ENCODE measurements at regions not wholly inside any gene's neighbourhood (a gene's known extent, or its start where the extent isn't known, plus 50 kb on each side); places are given as distances from the start of the nearest gene placed in this dataset.

DNA sequence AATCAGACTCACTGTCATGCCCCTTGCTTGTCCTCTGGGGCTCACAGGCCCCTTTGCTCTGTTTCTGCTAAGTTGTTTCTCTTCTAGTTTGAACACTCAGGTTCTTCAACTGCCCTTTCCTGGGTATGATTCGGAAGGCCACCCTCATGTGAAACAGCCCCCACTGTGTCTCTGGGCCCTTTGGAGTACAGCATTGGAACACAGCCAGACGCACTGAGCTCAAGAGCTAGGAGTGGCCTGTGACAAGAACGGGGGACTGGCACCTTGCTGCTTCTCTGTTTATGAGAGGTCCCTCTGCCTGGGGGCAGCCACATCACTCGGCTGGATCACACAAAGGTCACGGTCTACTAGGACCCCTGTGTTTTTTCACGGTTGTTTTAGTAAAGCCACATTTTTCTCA is 114.4 kb upstream of the ZC3H12A start:
- H3K36me3 ChIP-seq (ENCODE audit: control insufficient read depth, insufficient read depth, low read length) = no peaks in the 10 kb centered on the region
- in situ Hi-C loops (cut with HindIII; ENCODE audit: low pct_unique_long_range_greater_than_20kb, low sequenced_read_pairs) (no loop called here), intact Hi-C loops (cut with micrococcal nuclease; ENCODE audit: unreplicated experiment) (no loop called here)
- DNase-seq (ENCODE audit: low read depth, low spot score) = no peak
- no peak overlapping the region for H3K27ac ChIP-seq (ENCODE audit: low read length)
- H3K9me3 ChIP-seq (ENCODE audit: control insufficient read depth, insufficient read depth, low read depth, low read length) = no peaks in the 10 kb centered on the region
- H3K4me3 ChIP-seq (ENCODE audit: low read depth in 2 of 2, low read length in 2 of 2) = no peak overlapping the region
- TF ChIP-seq, protein P1, sequence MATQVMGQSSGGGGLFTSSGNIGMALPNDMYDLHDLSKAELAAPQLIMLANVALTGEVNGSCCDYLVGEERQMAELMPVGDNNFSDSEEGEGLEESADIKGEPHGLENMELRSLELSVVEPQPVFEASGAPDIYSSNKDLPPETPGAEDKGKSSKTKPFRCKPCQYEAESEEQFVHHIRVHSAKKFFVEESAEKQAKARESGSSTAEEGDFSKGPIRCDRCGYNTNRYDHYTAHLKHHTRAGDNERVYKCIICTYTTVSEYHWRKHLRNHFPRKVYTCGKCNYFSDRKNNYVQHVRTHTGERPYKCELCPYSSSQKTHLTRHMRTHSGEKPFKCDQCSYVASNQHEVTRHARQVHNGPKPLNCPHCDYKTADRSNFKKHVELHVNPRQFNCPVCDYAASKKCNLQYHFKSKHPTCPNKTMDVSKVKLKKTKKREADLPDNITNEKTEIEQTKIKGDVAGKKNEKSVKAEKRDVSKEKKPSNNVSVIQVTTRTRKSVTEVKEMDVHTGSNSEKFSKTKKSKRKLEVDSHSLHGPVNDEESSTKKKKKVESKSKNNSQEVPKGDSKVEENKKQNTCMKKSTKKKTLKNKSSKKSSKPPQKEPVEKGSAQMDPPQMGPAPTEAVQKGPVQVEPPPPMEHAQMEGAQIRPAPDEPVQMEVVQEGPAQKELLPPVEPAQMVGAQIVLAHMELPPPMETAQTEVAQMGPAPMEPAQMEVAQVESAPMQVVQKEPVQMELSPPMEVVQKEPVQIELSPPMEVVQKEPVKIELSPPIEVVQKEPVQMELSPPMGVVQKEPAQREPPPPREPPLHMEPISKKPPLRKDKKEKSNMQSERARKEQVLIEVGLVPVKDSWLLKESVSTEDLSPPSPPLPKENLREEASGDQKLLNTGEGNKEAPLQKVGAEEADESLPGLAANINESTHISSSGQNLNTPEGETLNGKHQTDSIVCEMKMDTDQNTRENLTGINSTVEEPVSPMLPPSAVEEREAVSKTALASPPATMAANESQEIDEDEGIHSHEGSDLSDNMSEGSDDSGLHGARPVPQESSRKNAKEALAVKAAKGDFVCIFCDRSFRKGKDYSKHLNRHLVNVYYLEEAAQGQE (IDR thresholded peaks at IDR 0.05; ENCODE audit: insufficient read depth in 1 of 2, low read depth in 2 of 2, low read length in 1 of 2) = no peak
- TF ChIP-seq TCF7L2 (IDR thresholded peaks at IDR 0.05; ENCODE audit: low read depth, low read length) = no peak
- no peak for TF ChIP-seq POLR2AphosphoS5 (IDR thresholded peaks at IDR 0.05; ENCODE audit: low read depth, low read length)
- TF ChIP-seq, protein P2, sequence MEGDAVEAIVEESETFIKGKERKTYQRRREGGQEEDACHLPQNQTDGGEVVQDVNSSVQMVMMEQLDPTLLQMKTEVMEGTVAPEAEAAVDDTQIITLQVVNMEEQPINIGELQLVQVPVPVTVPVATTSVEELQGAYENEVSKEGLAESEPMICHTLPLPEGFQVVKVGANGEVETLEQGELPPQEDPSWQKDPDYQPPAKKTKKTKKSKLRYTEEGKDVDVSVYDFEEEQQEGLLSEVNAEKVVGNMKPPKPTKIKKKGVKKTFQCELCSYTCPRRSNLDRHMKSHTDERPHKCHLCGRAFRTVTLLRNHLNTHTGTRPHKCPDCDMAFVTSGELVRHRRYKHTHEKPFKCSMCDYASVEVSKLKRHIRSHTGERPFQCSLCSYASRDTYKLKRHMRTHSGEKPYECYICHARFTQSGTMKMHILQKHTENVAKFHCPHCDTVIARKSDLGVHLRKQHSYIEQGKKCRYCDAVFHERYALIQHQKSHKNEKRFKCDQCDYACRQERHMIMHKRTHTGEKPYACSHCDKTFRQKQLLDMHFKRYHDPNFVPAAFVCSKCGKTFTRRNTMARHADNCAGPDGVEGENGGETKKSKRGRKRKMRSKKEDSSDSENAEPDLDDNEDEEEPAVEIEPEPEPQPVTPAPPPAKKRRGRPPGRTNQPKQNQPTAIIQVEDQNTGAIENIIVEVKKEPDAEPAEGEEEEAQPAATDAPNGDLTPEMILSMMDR (IDR thresholded peaks at IDR 0.05) = no peak
- TF ChIP-seq SIN3A (IDR thresholded peaks at IDR 0.05; ENCODE audit: borderline replicate concordance, insufficient read depth, low read depth, low read length) = no peak
- peaks cover 6% of the 10 kb centered on the region for H3K27me3 ChIP-seq (ENCODE audit: control insufficient read depth, insufficient read depth, low read length)
- no peak for ATAC-seq
- POLR2A ChIA-PET = interaction anchor here (0.7 kb wide), 1 partner anchor 84 kb away, joined by 5 read pairs; no protein-coding TSS in a partner anchor
- no TSS peak for BruUV-seq (replicated peaks)
- no peaks in the 10 kb centered on the region for H3K4me1 ChIP-seq (ENCODE audit: control insufficient read depth, insufficient read depth, low read length)
- CTCF ChIA-PET = no interaction called here

DNA sequence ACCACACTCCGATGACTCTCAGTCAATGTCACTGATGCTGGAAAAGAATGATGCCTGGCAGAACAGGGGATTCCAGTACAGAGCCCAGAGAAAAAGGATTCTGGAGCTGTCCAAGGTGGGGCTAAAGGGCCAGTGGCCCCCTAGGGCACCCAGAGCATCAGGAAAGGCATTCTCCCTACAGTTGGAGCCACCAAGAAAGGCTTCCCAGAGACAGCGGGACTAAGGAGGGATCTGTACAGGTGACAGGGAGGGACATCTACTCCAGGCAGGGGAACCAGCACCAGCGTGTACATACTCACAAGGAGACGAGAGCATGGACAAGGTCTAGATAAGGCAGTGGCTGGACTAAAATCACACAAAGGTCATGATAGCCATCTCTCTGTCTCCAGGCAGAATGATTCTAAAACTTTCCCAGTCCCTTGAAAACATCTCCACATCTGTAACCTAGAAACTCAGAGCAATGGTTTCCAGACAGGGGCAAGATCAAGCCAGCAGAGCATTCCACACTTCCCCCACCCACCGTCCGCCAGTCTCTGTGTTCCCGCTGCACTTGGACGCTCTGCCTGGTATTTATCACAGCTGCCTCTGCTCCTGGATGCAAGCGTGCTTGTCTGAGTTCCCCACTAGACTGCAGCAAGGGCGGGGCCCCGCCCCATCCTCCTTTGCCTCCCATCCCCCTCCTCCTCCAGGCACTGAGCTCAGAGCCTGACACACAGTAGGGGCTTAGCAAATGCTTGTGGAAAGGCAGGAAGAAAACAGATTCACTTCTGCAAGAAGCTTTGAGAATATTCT is 111.6 kb upstream of the ZC3H12A start:
- no TSS peak for BruUV-seq (replicated peaks)
- H3K4me3 ChIP-seq (ENCODE audit: low read depth in 2 of 2, low read length in 2 of 2) = no peak overlapping the region
- in situ Hi-C loops (cut with HindIII; ENCODE audit: low pct_unique_long_range_greater_than_20kb, low sequenced_read_pairs) = no loop called here
- TF ChIP-seq, protein P1 (IDR thresholded peaks at IDR 0.05; ENCODE audit: insufficient read depth in 1 of 2, low read depth in 2 of 2, low read length in 1 of 2) = peak; percentile 53 to 76; a peak in 3 of 4 replicates
- TF ChIP-seq, protein P2 (IDR thresholded peaks at IDR 0.05) = no peak
- no peaks in the 10 kb centered on the region for H3K9me3 ChIP-seq (ENCODE audit: control insufficient read depth, insufficient read depth, low read depth, low read length)
- H3K27ac ChIP-seq (ENCODE audit: low read length) = no peak overlapping the region
- ChIA-PET POLR2A (no interaction called here), CTCF (no interaction called here)
- no peaks in the 10 kb centered on the region for H3K36me3 ChIP-seq (ENCODE audit: control insufficient read depth, insufficient read depth, low read length)
- ATAC-seq = no peak
- H3K27me3 ChIP-seq (ENCODE audit: control insufficient read depth, insufficient read depth, low read length) = peaks cover 8% of the 10 kb centered on the region
- intact Hi-C loops (cut with micrococcal nuclease; ENCODE audit: unreplicated experiment) = no loop called here
- H3K4me1 ChIP-seq (ENCODE audit: control insufficient read depth, insufficient read depth, low read length) = no peaks in the 10 kb centered on the region
- DNase-seq (ENCODE audit: low read depth, low spot score) = no peak
